GM19467 (cell line): ENCODE measurements at regions not wholly inside any gene's neighbourhood (a gene's known extent, or its start where the extent isn't known, plus 50 kb on each side); places are given as distances from the start of the nearest gene placed in this dataset.

Experiments used
- ATAC-seq: cut with Tn5 transposase; IDR thresholded peaks from one replicate; pipeline ENCODE4 v1.9.1; 2021; ENCODE audit warnings: mild to moderate bottlenecking, moderate library complexity; ENCODE audit not compliant: unreplicated experiment

DNA sequence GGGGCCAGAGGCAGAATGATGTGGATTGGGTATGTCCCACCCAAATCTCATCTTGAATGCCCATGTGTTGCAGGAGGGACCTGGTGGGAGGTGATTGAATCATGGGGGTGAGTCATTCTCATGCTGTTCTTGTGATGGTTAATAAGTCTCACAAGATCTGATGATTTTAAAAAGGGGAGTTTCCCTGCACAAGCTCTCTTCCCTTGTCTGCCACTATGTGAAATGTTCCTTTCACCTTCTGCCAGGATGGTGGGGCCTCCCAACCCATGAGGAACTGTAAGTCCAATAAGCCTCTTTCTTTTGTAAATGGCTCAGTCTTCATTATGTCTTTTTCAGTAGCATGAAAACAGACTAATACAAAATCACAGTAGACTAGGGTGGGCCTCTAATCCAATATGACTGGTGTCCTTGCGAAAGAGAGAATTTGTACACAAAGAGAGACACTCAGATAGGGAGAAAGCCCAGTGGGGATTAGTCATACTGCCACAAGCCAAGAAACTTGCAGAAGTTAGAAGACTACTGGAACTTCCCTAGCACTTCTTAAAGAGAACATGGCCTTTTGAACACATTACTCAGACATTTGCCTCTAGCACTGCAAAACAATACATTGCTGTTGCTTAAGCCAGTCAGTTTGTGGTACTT lies 68.4 kb downstream of the ANXA1 start:
- ATAC-seq: peak; percentile 70

GRCh38 chr9:73223594-73223993 lies 71.9 kb downstream of the ANXA1 start:
- no peak for ATAC-seq

DNA sequence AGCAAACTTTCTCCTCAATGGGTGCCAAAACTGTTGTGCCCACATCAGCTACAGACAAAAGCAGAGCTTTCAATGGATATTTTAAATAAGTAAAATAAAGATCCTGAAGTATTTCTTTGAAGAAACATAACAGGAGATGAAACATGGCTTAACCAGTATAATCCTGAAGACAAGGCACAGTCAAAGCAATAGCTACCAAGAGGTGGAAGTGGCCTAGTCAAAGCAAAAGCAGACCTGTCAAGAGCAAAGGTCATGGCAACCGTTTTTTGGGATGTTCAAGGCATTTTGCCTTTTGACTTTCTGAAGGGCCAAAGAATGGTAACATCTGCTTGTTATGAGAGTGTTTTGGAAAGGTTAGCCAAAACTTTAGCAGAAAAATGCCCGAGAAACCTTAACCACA lies 77.9 kb downstream of the ANXA1 start:
- no peak for ATAC-seq

GRCh38 chr9:73230251-73230650 lies 78.6 kb downstream of the ANXA1 start:
- no peak for ATAC-seq

- ATAC-seq: no peak
These were observed 79.5 kb downstream of the ANXA1 start for GRCh38 chr9:73231203-73231602.

DNA sequence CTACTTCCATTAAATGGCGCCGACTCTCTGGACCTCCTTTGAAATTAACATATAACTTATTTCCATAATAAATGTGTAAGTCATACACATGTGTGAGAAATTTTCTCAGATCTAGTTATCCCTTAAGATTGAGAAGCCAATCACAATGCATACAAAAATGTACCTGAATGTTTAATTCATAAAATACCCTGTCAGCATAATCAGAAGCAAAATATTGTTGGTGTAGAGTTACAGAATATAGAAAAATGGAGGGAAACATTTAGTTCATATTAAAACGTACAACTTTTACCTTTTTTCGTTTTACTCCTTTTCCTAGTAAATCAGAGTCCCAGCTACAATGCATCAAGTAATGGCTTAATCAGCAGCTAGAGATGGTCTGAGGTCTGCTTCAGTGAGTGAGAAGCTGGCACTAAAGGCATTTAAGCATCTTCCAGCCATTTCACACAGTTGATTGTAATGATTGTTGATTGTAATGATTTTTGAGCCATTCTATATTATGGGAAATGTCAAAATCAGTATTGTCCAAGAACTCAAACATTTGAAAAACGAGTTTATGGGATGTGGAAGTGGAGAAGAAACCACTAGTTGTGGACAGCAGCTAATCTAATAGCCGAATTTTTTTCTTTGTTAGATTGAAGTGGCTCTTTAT lies 81.8 kb downstream of the ANXA1 start:
- no peak for ATAC-seq

GRCh38 chr9:73234008-73234360 lies 82.3 kb downstream of the ANXA1 start:
- ATAC-seq: no peak

GRCh38 chr9:73237140-73237539 lies 85.5 kb downstream of the ANXA1 start:
- no peak for ATAC-seq

DNA sequence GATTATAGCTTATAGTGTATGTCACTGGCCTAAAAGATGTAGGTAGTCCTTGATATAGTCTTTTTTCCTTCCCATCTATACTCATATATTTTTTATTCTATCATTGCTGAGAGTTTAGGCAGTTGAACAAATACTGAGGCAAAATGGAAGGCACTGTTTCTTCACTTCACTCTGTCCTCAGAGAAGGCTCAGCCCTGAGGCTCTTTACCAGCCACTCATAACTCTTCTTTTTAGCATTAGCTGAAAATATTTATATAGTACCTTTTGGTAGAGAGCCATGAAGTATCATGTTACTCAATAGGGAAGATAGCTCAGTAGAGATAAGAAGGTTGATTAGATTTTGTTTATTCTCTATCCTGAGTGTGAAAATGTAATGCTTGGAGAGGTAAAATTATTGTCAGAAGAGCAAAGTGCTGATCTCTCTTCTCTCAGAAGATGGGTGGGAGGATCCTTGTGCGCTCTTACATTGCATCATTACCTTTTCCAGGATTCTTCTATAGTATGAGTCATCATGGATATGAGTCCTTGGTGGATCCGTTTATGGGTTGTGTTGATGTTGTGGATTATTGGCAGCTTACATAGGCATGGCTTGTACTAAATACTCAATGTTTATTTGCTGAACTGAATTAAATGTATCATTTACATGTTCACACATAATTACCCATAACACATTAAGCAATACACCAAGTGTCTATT lies 88.1 kb downstream of the ANXA1 start:
- no peak for ATAC-seq

DNA sequence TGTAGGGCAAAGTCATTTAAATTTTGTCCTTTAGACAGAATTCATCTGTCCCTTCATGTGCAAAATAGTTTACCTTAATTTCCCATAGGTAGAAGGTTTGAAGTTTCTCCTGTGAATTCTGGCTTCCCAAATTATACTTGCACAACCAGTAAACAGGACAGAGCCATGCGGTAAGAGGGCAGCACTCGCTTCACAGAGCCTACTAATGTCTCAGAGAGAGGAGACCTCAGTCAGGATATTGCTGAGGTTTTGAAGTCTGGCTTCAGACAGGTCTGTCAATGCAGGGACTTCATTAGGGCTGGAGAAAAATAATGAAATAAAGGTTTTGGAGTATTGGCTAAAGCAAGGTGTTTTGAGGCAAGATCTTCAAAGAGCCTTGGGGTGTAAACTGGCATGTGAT lies 91.4 kb downstream of the ANXA1 start:
- ATAC-seq: no peak

DNA sequence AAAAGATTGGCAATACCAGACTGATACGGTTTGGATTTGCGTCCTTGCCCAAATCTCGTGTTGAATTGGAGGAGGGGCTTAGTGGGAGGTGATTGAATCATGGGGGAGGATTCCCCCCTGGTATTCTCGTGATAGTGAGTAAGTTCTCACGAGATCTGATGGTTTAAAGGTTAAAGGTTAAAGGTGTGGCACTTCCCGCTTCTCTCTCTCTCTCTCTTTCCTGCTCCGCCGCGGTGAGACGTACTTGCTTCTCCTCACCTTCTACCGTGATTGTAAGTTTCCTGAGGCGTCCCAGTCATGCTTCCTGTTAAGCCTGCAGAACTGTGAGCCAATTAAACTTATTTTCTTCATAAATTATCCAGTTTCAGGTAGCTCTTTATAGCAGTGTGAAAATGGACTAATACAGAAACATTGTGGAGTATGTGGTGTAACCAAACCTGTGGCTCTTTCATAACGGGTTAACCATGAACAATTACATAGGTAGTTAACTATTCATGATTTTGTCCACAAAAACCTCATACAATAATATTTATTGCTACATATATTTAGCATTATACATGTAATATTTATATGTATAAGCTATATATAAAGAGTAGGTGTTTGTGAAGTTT lies 107.5 kb downstream of the ANXA1 start:
- no peak for ATAC-seq

- ATAC-seq: no peak
These were observed 108.8 kb downstream of the ANXA1 start for GRCh38 chr9:73260506-73260905.

DNA sequence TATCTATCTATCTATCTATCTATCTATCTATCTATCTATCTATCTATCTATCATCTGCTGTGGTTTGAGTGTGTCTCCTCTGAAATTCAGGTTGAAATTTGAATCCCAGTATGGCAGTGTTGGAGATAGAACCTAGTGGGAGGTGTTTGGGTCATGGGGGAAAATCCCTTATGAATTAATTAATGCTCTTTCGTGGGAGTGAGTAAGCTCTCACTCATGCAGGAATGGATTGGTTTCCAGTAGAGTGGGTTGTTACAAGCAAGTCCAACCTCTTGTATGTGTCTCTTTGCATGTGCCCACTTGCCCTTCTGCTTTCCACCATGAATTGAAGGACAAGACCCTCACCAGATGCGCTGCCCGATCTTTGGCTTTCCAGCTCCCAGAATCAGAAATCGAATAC lies 113.0 kb downstream of the ANXA1 start:
- no peak for ATAC-seq

GRCh38 chr9:73265876-73266275 lies 114.2 kb downstream of the ANXA1 start:
- ATAC-seq: no peak

DNA sequence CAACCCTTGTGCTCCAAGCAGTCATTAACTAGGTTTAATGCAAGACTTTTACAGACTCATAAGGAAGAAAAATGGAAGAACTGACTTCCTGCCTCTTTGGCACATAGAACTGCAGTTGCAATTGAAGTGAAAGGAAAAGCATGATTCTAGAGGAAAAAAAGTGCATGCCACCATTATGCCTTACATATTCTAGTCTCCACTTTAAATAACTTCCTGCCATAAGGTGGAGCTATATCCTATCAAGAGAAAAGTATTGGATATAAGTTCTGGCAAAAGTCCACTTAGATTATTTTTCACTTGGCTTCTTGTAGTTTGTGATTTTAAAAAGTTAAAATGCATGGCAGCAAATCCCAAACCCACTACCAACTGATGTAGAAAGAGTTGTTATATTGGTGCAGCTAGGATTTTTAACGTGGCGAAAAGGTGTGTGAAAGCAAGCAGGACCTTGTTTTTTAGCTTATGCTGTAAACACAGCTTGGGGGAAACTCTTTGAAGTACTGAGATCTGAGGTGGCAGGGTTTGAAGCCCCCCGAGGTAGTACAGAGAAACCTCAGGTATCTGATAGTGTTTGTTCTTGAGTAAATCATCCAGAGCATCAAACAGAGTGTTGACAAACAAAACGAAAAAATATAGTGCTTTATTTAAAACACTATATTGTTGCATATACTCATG lies 117.9 kb downstream of the ANXA1 start:
- no peak for ATAC-seq

GRCh38 chr9:73270967-73271721 lies 119.5 kb downstream of the ANXA1 start:
- peak; percentile 91 for ATAC-seq

GRCh38 chr9:73280113-73280512 lies 128.4 kb downstream of the ANXA1 start:
- ATAC-seq: no peak

GRCh38 chr9:73284377-73284776 lies 132.7 kb downstream of the ANXA1 start:
- no peak for ATAC-seq

DNA sequence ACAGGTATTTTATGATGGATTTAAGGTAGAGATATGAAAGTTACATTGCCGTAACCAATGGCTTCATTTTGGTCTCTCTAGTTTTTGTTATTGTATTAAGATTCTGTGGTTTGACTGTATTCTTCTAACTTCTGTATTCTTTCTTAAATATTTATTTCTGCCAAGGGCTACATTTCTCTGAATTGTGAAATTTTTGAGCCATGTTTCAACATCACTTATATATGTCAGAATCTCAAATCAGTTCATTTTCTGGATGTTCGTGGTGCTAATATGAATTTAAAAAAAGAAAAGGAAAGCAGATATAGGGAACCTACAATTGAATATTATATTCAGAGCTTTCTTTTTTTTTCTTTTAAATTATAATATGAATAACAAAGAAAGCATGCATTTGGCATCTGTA lies 142.7 kb downstream of the ANXA1 start:
- ATAC-seq: no peak

DNA sequence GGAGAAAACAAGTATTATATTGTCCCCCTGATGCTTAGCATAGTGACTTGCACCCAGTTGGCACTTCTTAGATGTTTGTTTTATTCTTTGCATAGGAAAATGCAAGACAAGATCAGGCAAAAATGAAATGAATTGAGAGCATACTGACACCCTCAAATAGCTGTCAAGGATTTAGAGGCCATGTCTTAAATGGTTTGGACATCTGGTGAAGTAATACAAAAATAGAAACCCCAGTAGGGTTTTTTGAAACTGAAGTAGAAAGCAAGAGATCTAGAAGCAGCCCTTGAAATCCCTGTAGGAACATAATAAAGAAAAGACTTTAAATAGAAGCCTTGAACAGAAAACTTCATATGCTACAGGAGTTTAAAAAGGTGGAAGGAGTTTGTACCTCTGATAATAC lies 174.3 kb downstream of the ANXA1 start:
- ATAC-seq: no peak

GRCh38 chr9:73327149-73327548 lies 175.5 kb downstream of the ANXA1 start:
- no peak for ATAC-seq
